Endothelial cell of umbilical vein (primary cell): ENCODE measurements at regions not wholly inside any gene's neighbourhood (a gene's known extent, or its start where the extent isn't known, plus 50 kb on each side); places are given as distances from the start of the nearest gene placed in this dataset.

Experiments used
- BruUV-seq: library from RNA; stranded (reverse); fragments of 400-500 nt; replicated peaks from 2 replicates; lab custom pipeline; 2021; lab: Mats Ljungman, UMichigan
- CTCF ChIA-PET: fragments of 300-600, 350-600 bp; sonication (Branson Sonifier 250); formaldehyde crosslinking; loops from one replicate; lab custom pipeline; 2021; ENCODE audit warnings: antibody characterized with exemption, inconsistent platforms; lab: Charles Lee
- POLR2A ChIA-PET: fragments of 300-600, 350-600 bp; sonication (Branson Sonifier 250); formaldehyde crosslinking; loops from one replicate; lab custom pipeline; 2021; ENCODE audit warnings: antibody characterized with exemption, inconsistent platforms; lab: Charles Lee
- DNase-seq: peaks from one replicate; pipeline ENCODE4 v3.0.0-alpha.2; 2011; ENCODE audit warnings: low read depth, low spot score
- FAIRE-seq: peaks from 2 replicates; lab custom pipeline; 2011; peaks lifted over from hg19 to GRCh38; lab: Jason Lieb, UNC
- H2AFZ ChIP-seq: 2 replicates; pipeline ENCODE4 v1.6.0; 2012; ENCODE audit warnings: low read depth, low read length, control low read depth, inconsistent platforms
- H3K27ac ChIP-seq: 2 replicates; pipeline ENCODE4 v1.5.1; 2011; ENCODE audit warnings: low read depth, mild to moderate bottlenecking, control low read depth, low read length, moderate library complexity; ENCODE audit not compliant: insufficient read depth
- H3K27me3 ChIP-seq, 2 experiments: 2 replicates each; pipeline versions ENCODE4 v1.6.0 to v1.6.1; 2011; ENCODE audit warnings: low read length in 2 of 2, mixed read lengths in 1 of 2; ENCODE audit not compliant: control insufficient read depth in 2 of 2, insufficient read depth in 2 of 2
- H3K36me3 ChIP-seq, 2 experiments: 2 replicates in 1 of 2; 3 replicates in 1 of 2; pipeline ENCODE4 v1.5.1; 2011; ENCODE audit warnings: low read length in 2 of 2, mild to moderate bottlenecking in 1 of 2, moderate library complexity in 1 of 2; ENCODE audit not compliant: control insufficient read depth in 2 of 2, insufficient read depth in 2 of 2; ENCODE audit errors: extremely low read depth in 1 of 2
- H3K4me1 ChIP-seq: 3 replicates; pipeline ENCODE4 v1.5.1; 2011; ENCODE audit warnings: mild to moderate bottlenecking, low read length; ENCODE audit not compliant: control insufficient read depth, insufficient read depth; ENCODE audit errors: extremely low read depth
- H3K4me2 ChIP-seq: 2 replicates; pipeline ENCODE4 v1.6.1; 2011; ENCODE audit warnings: low read length, control low read depth, mixed read lengths; ENCODE audit not compliant: insufficient read depth
- H3K4me3 ChIP-seq, 3 experiments: fragments of 200-600 bp in 1 of 3; sonication (generic), shearing (Covaris generic) in 1 of 3; replicated peaks in 1 of 3; 2 replicates each; pipeline ENCODE4 v1.5.1; 2011 to 2016; ENCODE audit warnings: control low read depth in 3 of 3, low read length in 3 of 3, mild to moderate bottlenecking in 2 of 3, inconsistent platforms in 1 of 3, low read depth in 1 of 3, moderate library complexity in 1 of 3; ENCODE audit not compliant: insufficient read depth in 1 of 3
- H3K79me2 ChIP-seq: 2 replicates; pipeline ENCODE4 v1.6.0; 2012; ENCODE audit warnings: low read length, inconsistent platforms; ENCODE audit not compliant: control insufficient read depth, insufficient read depth
- H3K9ac ChIP-seq: replicated peaks from 2 replicates; pipeline ENCODE3; 2011; ENCODE audit warnings: low read length, control low read depth; ENCODE audit not compliant: insufficient read depth; ENCODE audit errors: extremely low read depth
- H3K9me1 ChIP-seq: replicated peaks from 3 replicates; pipeline ENCODE4 v1.6.0; 2011; ENCODE audit warnings: mild to moderate bottlenecking, low read length; ENCODE audit not compliant: control insufficient read depth, insufficient read depth; ENCODE audit errors: extremely low read depth
- H3K9me3 ChIP-seq: replicated peaks from 2 replicates; pipeline ENCODE4 v1.5.1; 2012; ENCODE audit warnings: low read length, inconsistent platforms; ENCODE audit not compliant: control insufficient read depth, insufficient read depth
- H4K20me1 ChIP-seq: replicated peaks from 2 replicates; pipeline ENCODE3; 2011; ENCODE audit warnings: mild to moderate bottlenecking, low read length; ENCODE audit not compliant: control insufficient read depth, insufficient read depth; ENCODE audit errors: extremely low read depth
- CTCF ChIP-seq, 2 donors: IDR thresholded peaks; 1 replicate in 1 of 2; 2 replicates in 1 of 2; pipeline ENCODE4 v1.5.1; 2011; ENCODE audit warnings: low read length in 2 of 2, mild to moderate bottlenecking in 2 of 2, moderate library complexity in 2 of 2, control low read depth in 1 of 2, inconsistent platforms in 1 of 2, low read depth in 1 of 2; ENCODE audit not compliant: insufficient read depth in 1 of 2; ENCODE audit errors: extremely low read depth in 1 of 2
- EZH2 ChIP-seq: IDR thresholded peaks from 2 replicates; pipeline ENCODE4 v1.6.1; 2012; ENCODE audit warnings: borderline replicate concordance, low read depth, mild to moderate bottlenecking, moderate library complexity, low read length, inconsistent platforms; ENCODE audit not compliant: severe bottlenecking
- FOS ChIP-seq: IDR thresholded peaks from 2 replicates; pipeline ENCODE4 v1.6.1; 2011; ENCODE audit warnings: mild to moderate bottlenecking, low read length, moderate library complexity, borderline replicate concordance; ENCODE audit not compliant: insufficient read depth
- JUN ChIP-seq: IDR thresholded peaks from 2 replicates; pipeline ENCODE4 v1.6.1; 2011; ENCODE audit warnings: borderline replicate concordance, low read depth; ENCODE audit not compliant: insufficient read length, insufficient read depth
- MAX ChIP-seq: IDR thresholded peaks from 2 replicates; pipeline ENCODE4 v1.6.1; 2011; ENCODE audit not compliant: insufficient read depth, insufficient read length
- MYC ChIP-seq: IDR thresholded peaks from one replicate; pipeline ENCODE4 v1.6.1; 2011; ENCODE audit warnings: mild to moderate bottlenecking, low read depth, low read length
- POLR2A ChIP-seq: IDR thresholded peaks from 2 replicates; pipeline ENCODE4 v1.6.1; 2012; ENCODE audit warnings: low read depth, mild to moderate bottlenecking, control low read depth, low read length
- POLR2AphosphoS5 ChIP-seq: IDR thresholded peaks from 2 replicates; pipeline ENCODE4 v1.6.1; 2012; ENCODE audit warnings: low read depth, mild to moderate bottlenecking, control low read depth, low read length, moderate library complexity; ENCODE audit not compliant: insufficient read depth
- dilution Hi-C: fragments of 300-500 bp; cut with MboI; formaldehyde crosslinking; loops from one replicate; pipeline ENCODE4 v1.15.0; 2019; ENCODE audit warnings: low sequenced_read_pairs; ENCODE audit not compliant: extremely low pct_ligation_motif_present
- intact Hi-C: fragments of 100-400 bp; cut with micrococcal nuclease; formaldehyde crosslinking; loops from one replicate; pipeline ENCODE4 v1.10.0; 2022

- TF ChIP-seq POLR2A (no peak), FOS (no peak), MAX (no peak), MYC (no peak), JUN (no peak), EZH2 (no peak), POLR2AphosphoS5 (no peak), CTCF (IDR thresholded peaks at IDR 0.05; ENCODE audit: extremely low read depth in 1 of 2, insufficient read depth in 1 of 2, low read depth in 1 of 2, low read length in 2 of 2) (no peak)
- Histone ChIP-seq H3K4me1 (peaks cover 13% of the 10 kb centered on the region), H3K9ac (no peak overlapping the region), H3K27me3 (no peaks in the 10 kb centered on the region), H3K9me1 (no peaks in the 10 kb centered on the region), H3K4me2 (no peak overlapping the region), H3K27ac (no peak overlapping the region), H3K36me3 (no peaks in the 10 kb centered on the region), H2AFZ (no peak overlapping the region), H3K4me3 (no peak overlapping the region), H4K20me1 (no peaks in the 10 kb centered on the region), H3K9me3 (no peaks in the 10 kb centered on the region), H3K79me2 (no peaks in the 10 kb centered on the region)
- DNase-seq = no peak
- FAIRE-seq = no peak
- intact Hi-C loops = no loop called here
- dilution Hi-C loops = no loop called here
- CTCF ChIA-PET = interaction anchor here (1.4 kb wide), 1 partner anchor 55 kb away, joined by 4 read pairs; no protein-coding TSS in a partner anchor
- BruUV-seq = no TSS peak
- POLR2A ChIA-PET = no interaction called here
These were observed 78.1 kb downstream of the FZD1 start for GRCh38 chr7:91342346-91342745.
